GM18873 (cell line): ENCODE measurements at regions not wholly inside any gene's neighbourhood (a gene's known extent, or its start where the extent isn't known, plus 50 kb on each side); places are given as distances from the start of the nearest gene placed in this dataset.
"Not testable (repeated sequence)": the region's sequence is repeated elsewhere in the genome, so short reads cannot be mapped to it uniquely, and the experiment has no call there.

Source experiments
- ATAC-seq: cut with Tn5 transposase; IDR thresholded peaks from one replicate; pipeline ENCODE4 v1.9.1; 2021; ENCODE audit warnings: mild to moderate bottlenecking, moderate library complexity, moderate number of reproducible peaks; ENCODE audit not compliant: unreplicated experiment, low FRiP score

DNA sequence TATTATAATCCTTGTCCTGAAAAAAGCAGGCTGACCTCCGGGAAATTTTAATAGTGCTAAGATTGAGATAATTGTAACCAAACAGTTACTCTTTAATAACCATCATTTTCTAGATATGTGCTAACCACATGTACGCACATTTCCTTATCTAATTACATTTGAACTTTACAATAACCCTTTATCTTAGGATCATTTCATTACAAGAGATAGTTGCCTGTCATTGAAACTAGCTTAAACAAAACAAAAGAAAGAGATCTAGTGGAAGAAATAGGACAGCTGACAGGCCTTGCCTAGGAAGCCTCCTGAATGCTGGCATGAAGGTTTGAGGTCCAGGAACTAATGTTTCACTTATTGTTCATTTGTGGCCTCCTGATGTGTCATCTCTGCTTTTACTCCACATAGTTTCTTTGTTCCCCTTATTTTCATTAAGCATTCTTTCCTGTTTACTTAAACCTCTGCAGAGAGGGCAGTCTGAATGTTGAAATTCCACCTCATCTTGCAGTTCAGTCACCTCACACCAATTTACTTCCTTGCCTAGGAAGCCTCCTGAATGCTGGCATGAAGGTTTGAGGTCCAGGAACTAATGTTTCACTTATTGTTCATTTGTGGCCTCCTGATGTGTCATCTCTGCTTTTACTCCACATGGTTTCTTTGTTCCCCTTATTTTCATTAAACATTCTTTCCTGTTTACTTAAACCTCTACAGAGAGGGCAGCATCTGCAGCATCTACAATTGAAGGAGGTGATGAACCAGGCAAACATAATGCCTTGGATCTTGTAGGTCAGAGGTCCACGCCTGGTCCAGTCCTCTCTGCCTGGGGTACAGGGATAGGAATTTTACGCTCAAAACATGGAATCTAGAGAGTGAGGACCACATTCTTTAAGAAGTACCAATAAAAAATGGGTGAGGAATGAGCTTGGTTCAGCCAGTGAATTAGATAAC lies 247.5 kb downstream of the SPATA31A6 start:
- peak; percentile 45 for ATAC-seq

DNA sequence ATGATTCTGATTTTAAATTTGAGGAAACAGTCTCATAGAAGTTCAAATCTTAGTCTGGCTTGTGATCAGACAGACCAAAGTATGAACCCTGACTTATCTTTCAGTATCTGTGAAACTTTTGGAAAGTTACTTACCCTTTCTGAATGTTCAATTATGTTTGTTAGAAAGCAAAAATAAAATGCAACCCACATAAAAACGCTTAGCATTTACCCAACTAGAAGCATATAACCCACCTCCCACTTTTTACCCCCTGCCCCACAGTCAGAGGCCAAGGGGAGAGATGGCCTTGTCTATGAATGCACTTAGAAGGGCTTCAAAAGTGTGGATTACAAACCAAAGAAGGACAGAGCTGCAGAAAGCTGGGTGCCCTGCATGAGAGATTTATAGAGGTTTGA lies 248.2 kb downstream of the SPATA31A6 start:
- not testable (repeated sequence) for ATAC-seq

DNA sequence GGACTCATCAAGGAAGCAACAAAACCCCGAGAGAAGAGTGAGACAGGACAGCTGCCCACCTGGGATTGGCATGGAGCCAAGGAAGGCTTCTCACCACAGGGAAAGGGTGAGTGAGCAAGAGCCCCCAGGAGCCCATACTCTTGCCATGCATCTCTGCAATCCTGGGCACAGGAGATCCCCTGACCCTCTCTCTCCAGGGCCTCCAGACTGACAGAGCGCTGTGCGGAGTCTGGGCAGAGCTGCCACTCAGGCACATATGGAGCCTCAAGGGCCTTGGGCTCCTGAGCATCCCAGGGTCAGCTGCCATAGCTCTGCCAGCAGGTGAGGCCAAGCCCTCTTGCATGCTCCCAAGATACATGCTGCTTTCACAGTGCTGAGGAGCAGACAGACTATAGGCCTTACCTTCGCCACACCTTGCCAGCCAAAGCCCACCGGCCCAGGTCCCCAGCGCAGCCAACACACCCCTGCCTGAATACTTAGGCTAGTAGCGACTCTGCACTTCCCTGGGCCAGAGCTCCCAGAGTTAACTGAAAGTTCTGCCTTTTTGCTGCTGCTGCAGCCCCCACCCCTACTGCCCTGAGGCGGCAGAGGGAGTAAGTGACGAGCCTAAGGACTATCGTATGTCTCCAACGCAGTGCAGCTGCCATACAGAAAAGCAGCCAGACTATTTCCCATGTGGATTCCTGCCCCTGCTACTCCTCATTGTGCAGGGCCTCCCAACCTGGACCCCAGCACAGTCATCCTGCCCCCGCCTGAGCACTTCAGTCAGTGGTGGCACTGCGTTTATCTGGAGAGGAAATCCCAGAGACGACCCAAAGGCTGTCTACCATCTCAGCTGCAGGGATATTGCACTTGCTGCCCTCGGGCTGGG lies 251.6 kb downstream of the SPATA31A6 start:
- not testable (repeated sequence) for ATAC-seq

DNA sequence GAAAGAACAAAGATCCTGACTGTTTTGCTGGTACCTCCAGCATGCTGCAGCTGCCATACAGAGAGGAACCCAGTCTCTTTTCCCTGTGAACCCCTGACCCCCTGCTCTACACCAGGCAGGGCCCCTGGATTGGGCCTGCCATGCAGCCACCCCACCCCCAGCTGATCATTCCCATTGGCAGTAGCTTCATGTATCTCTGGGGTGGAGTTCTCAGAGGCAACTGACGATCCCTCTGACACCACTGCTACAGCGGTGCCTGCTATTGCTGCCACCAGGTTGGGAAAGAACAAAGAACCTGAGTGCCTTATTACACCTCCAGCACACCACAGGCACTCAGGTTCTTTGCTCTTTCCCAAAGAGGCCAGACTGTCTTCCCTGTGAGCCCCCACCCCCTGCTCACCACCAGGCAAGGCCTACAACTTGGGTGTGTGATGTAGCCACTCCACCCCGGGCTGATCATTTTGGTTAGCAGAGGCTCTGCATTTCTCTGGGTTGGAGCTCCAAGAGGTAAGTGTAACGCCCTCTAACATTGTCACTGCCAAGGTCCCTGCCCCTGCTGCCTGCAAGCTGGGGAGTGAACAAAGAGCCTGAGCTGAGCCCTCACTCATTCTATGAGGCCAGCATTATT lies 252.4 kb downstream of the SPATA31A6 start:
- not testable (repeated sequence) for ATAC-seq

DNA sequence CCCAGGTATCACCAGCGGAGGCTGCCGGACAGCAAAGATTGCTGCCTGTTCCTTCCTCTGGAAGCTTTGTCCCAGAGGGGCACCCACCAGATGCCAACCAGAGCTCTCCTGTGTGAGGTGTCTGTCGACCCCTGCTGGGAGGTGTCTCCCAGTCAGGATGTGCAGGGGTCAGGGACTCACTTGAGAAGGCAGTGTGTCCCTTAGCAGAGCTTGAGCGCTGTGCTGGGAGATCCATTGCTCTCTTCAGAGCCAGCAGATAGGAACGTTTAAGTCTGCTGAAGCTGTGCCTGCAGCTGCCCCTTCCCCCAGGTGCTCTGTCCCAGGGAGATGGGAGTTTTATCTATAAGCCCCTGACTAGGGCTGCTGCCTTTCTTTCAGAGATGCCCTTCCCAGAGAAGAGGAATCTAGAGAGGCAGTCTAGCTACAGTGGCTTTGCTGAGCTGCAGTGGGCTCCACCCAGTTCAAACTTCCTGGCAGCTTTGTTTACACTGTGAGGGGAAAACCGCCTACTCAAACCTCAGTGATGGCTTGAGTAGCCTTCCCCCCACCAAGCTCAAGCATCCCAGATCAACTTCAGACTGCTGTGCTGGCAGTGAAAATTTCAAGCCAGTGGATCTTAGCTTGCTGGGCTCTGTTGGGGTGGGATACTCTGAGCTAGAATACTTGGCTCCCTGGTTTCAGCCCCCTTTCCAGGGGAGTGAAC lies 253.7 kb downstream of the SPATA31A6 start:
- peak; percentile 66 for ATAC-seq

DNA sequence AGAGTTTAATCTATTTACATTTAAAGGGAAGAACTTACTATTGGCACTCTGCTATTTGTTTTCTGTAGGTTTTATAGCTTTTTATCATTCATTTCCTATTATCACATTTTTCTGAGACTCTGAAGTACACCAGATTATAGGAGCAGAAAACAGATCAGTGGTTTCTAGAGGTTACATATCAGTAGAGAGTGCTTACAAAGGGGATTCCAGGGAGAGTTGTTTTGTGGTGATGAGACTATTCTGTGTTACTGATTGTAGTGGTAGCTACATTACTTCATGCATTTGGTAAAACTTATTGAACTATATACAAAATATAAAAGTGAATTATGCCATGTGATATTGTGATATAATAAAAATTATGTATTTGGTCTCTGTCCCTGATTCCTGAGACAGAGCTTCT lies 259.2 kb downstream of the SPATA31A6 start:
- not testable (repeated sequence) for ATAC-seq

DNA sequence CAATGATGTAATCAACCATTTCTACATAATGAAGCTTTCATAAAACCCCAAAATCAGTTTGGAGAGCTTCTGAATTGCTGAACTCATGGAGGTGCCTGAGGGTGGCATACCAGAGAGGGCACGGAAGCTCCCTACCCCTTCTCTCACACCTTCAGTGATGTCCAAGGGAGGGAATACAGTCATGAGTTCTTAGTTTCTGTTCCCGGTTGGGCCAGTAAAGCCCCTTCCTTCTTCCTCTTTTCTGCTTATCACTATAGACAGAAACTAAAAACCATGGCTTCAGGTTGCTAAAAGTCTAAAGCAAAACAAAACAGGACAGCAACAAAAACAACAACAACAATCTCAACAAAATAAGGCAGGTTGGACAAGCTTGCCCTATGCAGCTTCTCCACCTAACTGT lies 260.0 kb downstream of the SPATA31A6 start:
- peak; percentile 91 for ATAC-seq

DNA sequence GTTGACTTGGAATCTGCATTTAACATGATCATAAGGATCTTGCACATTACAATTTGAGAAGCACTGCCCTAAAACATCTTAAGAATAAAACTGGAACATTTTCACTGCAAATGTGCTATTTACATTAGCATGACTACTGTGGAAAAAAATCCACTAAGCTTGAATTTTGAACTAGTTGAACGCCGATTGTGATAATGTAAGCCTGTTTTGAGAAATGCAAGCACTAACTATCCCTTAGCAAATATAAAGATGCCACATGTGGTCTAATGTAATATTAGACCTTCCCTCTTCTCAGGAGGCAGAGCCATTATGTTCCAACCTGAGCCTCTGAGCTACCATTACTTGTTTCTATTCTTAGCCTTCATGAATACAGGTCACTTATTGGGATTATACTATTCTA lies 278.0 kb downstream of the SPATA31A6 start:
- not testable (repeated sequence) for ATAC-seq

DNA sequence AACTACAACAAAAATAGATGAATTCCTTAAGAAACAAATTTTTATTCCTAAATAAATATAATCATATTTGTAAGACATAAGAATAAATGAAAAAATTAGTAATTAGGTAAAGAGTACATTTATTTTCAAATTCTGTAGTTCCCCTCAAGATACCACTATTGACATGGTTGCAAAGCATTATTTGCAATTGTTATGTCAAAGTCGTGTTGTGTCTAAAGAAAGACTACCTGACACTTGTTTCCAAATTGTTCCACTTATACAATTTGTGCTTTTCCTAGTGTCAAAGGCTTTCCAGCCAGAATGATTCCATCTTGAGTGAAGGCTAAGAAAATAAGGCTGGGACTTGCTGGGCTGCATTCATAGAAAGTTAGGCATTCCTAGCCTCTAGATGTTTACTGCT lies 278.4 kb downstream of the SPATA31A6 start:
- ATAC-seq = not testable (repeated sequence)

DNA sequence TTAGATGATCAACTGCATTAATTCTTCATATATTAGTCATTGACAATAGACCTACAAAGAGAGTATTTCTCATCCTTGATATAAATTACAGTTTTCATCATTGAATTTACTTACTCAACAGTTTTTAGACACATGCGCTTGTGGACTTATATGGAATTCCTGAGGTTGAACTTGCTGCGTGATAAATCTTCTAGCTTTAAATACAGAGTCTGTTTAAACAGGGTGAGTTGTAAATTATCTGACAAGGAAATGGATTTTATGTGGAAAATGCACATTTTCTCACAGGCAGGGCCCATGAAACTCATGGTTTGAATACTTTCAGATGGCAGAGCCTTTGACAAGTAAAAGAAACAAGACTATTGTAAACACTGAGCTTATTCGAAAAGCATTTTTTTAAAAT lies 280.5 kb downstream of the SPATA31A6 start:
- ATAC-seq = not testable (repeated sequence)

DNA sequence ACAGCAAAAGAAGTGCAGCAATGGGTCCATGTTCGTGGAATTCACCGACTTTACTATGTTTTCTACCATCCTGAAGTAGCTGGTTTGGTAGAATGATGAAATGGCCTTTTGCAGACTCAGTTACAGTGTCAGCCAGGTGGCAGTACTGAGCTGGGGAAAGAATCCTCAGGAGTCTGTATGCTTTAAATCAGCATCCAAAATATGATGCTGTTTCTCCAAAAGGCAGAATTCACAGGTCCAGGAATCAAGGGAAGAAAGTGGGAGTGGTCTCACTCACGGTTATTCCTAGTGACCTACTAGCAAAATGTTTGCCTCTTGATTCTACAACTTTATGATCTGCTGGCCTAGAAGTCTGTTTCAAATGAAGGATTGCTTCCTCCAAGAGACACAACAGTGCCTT lies 287.1 kb downstream of the SPATA31A6 start:
- ATAC-seq = not testable (repeated sequence)

DNA sequence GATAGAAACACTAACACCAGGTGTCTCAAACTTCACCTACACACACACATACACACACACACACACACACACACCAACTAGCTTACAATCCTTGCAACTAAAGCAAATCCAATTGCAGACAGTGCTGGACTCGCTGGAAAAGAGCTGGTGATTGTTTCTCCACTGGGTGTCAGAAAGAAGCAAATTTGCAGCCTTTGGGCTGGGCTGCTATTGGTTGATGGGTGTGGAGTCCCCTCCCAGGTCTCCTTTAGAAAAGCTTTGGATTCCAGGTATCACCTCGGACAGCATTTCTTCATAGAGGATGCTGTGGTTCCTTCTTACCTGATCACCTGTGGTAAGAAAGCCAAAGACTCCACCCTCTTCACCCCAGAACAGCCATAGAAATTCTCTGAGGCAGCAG lies 307.5 kb downstream of the SPATA31A6 start:
- ATAC-seq = not testable (repeated sequence)

DNA sequence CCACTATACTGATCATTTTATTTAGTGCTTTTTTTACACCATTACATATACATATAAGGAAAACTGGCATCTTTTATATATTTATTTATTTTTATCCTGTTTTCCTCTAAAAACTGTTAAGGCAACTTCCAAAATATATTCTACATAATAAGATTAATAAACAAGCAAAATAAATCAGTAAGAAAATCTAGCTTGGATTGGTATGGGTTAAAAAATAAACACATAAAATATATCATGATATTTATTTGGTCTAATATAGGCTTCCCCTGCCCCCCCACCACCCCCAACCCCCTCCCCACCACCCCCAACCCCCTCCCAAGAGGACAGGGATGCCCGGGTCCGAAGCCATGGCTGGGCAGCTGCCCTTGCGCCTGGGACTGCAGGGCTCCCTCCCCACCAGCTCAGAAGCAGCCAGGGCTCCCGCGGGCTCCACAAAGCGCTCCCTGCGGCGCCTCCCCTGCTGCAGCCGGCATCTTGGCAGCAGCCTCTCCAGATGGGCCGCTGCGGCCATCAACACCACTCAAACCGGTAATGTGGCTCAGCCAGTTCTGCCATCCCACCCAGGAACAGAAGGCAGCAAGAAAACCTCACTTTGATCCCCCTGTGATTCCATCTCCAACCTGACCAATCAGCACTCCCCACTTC lies 319.3 kb downstream of the SPATA31A6 start:
- not testable (repeated sequence) for ATAC-seq

DNA sequence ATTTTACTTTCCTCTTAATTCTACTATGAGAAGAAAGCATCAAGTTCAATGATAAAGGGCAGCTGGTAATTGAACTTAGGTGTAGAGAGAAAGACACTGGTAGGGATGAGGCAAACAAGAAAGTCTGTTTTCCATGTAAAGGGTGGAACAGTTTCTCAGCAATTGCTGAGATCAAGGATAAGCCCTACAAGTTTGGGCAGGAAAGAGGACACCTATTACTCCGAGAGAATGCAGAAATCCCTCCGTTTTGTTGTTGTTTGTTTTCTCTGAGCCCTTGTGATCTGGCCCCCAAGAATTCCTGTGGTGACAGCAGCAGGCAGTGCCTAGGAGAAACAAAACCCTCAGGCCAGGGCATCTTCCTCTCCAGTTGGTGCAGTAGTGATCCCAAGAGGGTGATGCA lies 324.7 kb downstream of the SPATA31A6 start:
- ATAC-seq = not testable (repeated sequence)

DNA sequence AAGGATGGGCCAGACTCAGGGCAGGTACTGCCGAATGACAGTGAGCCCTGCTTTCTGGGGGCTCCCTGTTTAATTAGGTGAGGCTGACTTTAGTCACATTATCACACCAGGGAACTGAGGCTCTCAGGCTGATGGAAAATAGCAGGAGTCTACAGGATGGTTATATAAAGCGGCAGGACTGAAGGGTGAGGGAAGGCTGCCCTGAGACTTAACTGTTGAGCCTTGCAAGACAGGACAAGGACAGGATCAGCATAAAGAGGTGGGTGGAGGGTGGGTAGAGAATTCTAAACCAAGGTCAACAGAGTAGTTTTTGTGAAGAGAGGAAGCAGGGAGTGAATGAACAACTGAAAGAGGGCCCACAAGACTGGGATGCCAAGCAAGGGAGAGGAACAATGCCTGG lies 330.1 kb downstream of the SPATA31A6 start:
- not testable (repeated sequence) for ATAC-seq

DNA sequence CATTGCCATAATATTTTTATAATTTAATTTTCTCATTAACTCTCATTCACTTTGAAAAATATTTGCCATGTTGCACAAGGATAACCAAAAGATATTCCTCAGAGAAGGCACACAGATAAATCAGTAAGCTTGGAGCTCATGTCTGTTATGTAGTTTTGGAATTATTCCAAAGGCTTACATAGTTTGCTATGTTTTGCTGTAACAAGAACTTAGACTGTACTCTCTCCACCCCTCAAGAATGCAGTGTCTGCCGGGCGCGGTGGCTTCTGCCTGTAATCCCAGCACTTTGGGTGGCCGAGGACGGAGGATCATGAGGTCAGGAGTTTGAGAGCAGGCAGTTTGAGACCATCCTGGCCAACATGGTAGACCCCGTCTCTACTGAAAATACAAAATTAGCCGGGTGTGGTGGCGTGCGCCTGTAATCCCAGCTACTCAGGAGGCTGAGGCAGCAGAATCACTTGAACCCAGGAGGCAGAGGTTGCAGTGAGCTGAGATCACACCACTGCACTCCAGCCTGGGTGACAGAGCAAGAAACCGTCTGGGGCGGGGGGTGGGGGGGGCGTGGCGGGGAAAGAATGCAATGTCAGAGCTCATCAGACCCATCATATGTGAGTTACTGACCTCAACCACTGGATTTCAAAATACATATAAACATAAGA lies 351.0 kb downstream of the SPATA31A6 start:
- not testable (repeated sequence) for ATAC-seq

DNA sequence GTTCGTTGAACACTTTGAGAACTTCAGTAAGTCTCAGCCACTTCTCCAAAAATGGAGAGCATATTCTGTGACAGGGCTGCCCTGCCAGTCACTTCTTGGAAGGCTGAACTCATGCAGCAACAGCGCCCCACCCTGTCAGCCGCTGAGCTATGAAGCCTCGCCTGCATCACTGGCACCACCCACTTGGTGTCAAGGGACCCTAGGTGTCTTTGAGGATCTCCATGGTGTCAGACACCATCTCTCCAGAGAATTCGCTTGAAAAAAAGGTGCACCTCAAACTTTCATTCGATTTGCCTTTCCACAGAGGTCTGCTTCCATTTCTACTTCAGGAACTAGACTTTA lies 351.5 kb downstream of the SPATA31A6 start:
- not testable (repeated sequence) for ATAC-seq

DNA sequence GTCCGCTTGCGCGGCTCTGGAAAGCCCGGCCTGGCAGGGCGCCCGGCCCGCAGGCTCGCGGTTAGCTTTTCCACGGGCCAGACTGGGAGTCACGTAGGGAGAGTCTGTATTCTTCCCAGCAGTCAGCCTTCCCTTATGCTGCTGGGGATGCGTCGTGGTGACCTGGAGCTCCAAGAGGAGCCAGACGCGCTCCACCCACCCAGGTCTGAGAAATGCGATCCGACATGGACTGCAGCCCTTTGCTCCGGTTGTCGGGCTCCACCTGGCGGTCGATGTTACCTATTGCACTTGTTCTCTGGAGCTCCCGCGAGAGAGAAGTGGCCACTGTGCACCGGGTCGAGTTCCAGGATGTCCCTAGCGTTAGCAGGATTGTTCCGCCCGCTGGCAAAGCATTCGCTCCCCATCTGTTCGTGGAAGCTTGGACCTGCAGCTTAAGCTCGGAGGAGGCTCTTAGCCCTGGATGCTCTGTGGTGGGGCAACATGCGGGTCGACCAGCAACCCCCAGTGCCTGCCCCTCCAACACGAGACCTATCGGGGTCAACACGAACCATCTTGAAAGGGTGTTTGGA lies 367.4 kb downstream of the SPATA31A6 start:
- ATAC-seq = peak; percentile 80

DNA sequence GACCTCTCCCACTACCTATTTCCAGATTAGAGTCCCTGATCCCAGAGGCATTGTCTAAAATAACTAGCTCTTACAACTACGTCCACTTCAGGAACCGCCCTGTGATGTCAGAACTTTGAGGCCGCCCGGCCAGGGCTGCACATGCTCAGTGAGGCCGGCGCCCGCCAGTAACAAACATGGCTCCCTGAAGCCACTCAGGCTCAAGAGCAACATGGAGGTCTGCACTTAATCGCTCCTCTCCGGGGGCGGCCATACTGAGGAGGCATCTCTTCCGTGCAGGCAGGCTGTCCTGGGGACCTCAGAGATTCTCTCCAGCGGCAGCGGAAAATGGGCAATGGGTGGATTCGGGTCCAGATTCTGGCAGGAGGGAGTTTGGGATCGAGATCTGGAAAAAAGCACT lies 385.1 kb downstream of the SPATA31A6 start:
- ATAC-seq = not testable (repeated sequence)
